ENCODE measurements at regions not wholly inside any gene's neighbourhood (a gene's known extent, or its start where the extent isn't known, plus 50 kb on each side); places are given as distances from the start of the nearest gene placed in this dataset.
A peak's percentile ranks its signal among the peaks of the same experiment; 100 is the strongest.

DNA sequence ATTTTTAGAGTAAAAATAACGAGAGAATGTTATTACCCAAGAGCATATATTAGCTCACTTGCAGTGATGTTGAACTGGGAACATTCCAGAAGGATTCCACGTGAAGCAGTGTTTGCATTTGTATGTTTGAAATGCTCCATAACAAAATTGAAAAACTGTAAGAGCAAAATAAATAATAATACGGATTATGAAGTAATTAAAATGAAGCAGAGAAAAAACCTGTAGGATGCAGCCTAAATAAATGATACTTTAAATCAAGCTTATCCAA lies 203.3 kb downstream of the BAMBI start:
- H3K4me2 ChIP-seq = no peak overlapping the region
- H3K9me3 Mint-ChIP-seq = no peaks in the 10 kb centered on the region
- peak overlapping the region; percentile 7 for H2AFZ ChIP-seq (replicated peaks)
- H3K4me3 Mint-ChIP-seq = no peak overlapping the region
- H3K4me1 Mint-ChIP-seq = peaks cover 37% of the 10 kb centered on the region
- H3K9me3 ChIP-seq (ENCODE audit: low read depth) = no peaks in the 10 kb centered on the region
- H3K36me3 ChIP-seq = no peaks in the 10 kb centered on the region
- H3K9ac ChIP-seq = no peak overlapping the region
- no peak overlapping the region for H3K4me3 ChIP-seq
- H3K36me3 Mint-ChIP-seq = no peaks in the 10 kb centered on the region
- TF ChIP-seq EZH2 (IDR thresholded peaks at IDR 0.05) (no peak), EZH2phosphoT487 (IDR thresholded peaks at IDR 0.05) (no peak)
- TF ChIP-seq, protein P1, sequence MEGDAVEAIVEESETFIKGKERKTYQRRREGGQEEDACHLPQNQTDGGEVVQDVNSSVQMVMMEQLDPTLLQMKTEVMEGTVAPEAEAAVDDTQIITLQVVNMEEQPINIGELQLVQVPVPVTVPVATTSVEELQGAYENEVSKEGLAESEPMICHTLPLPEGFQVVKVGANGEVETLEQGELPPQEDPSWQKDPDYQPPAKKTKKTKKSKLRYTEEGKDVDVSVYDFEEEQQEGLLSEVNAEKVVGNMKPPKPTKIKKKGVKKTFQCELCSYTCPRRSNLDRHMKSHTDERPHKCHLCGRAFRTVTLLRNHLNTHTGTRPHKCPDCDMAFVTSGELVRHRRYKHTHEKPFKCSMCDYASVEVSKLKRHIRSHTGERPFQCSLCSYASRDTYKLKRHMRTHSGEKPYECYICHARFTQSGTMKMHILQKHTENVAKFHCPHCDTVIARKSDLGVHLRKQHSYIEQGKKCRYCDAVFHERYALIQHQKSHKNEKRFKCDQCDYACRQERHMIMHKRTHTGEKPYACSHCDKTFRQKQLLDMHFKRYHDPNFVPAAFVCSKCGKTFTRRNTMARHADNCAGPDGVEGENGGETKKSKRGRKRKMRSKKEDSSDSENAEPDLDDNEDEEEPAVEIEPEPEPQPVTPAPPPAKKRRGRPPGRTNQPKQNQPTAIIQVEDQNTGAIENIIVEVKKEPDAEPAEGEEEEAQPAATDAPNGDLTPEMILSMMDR (IDR thresholded peaks at IDR 0.05) = no peak
- H3K27me3 Mint-ChIP-seq (ENCODE audit: insufficient read depth, low read depth) = peaks cover 12% of the 10 kb centered on the region
- no peak overlapping the region for H3K27ac ChIP-seq
- no peak for DNase-seq (ENCODE audit: low spot score)
- H3K4me1 ChIP-seq = peaks cover 15% of the 10 kb centered on the region
- H4K20me1 ChIP-seq (ENCODE audit: low read depth) = no peaks in the 10 kb centered on the region
- H3K27ac Mint-ChIP-seq = no peak overlapping the region
- no peaks in the 10 kb centered on the region for H3K27me3 ChIP-seq
- peaks cover 8% of the 10 kb centered on the region for H3F3A ChIP-seq (ENCODE audit: low read depth)
- no peaks in the 10 kb centered on the region for H3K79me2 ChIP-seq (ENCODE audit: low read depth)

- H3K9me3 ChIP-seq (ENCODE audit: low read depth) = no peaks in the 10 kb centered on the region
- no peak overlapping the region for H3K4me2 ChIP-seq
- H3K27me3 Mint-ChIP-seq (ENCODE audit: insufficient read depth, low read depth) = peaks cover 16% of the 10 kb centered on the region
- no peak overlapping the region for H3K27ac ChIP-seq
- TF ChIP-seq, protein P1 (IDR thresholded peaks at IDR 0.05) = no peak
- TF ChIP-seq EZH2 (IDR thresholded peaks at IDR 0.05) (no peak), EZH2phosphoT487 (IDR thresholded peaks at IDR 0.05) (no peak)
- no peaks in the 10 kb centered on the region for H4K20me1 ChIP-seq (ENCODE audit: low read depth)
- peaks cover 30% of the 10 kb centered on the region for H3K4me1 Mint-ChIP-seq
- H3K9me3 Mint-ChIP-seq = no peaks in the 10 kb centered on the region
- H3K4me3 Mint-ChIP-seq = no peak overlapping the region
- peaks cover 8% of the 10 kb centered on the region for H3K4me1 ChIP-seq
- no peak for DNase-seq (ENCODE audit: low spot score)
- no peaks in the 10 kb centered on the region for H3K27me3 ChIP-seq
- peaks cover under 1% of the 10 kb centered on the region for H3F3A ChIP-seq (ENCODE audit: low read depth)
- H3K27ac Mint-ChIP-seq = no peak overlapping the region
- H3K4me3 ChIP-seq = no peak overlapping the region
- no peak overlapping the region for H2AFZ ChIP-seq (replicated peaks)
- no peaks in the 10 kb centered on the region for H3K36me3 ChIP-seq
- H3K79me2 ChIP-seq (ENCODE audit: low read depth) = no peaks in the 10 kb centered on the region
- no peak overlapping the region for H3K9ac ChIP-seq
- no peaks in the 10 kb centered on the region for H3K36me3 Mint-ChIP-seq
Observed at GRCh38 chr10:28881171-28881882, 204.0 kb downstream of the BAMBI start.

DNA sequence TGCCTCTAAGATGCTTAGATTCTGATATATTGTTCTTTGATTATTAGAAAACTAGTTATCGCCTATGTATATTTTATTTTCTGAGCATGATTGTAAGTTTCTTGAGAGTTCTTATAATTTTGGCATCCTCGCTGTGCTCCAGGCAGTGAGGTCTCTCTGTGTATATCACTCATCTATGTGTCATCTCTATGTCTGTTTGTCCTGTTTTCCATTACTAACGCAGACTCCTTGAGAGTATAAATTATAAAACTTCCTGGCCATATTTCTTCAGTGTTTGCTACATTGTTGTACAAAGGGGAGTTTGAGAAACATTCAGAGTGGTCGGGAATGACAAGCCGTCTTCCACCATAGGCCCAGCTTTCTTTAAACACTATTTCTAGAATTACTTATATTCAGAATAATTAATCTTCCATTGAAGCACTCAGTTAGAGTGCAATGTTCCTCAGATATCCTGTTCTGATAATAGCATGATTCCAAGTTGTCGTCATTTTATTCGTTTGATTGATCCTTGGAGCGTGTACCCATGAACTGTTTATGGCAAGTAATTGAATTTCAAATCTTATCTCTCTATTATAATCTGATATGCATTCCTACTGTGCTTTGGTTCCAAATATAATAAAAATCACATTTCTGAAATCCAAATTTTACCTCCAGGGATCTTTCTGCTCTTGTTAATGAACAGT lies 206.6 kb downstream of the BAMBI start:
- H2AFZ ChIP-seq (replicated peaks) = no peak overlapping the region
- no peaks in the 10 kb centered on the region for H3K9me3 ChIP-seq (ENCODE audit: low read depth)
- H3K27me3 ChIP-seq = no peaks in the 10 kb centered on the region
- peaks cover 9% of the 10 kb centered on the region for H3K4me1 Mint-ChIP-seq
- no peaks in the 10 kb centered on the region for H3F3A ChIP-seq (ENCODE audit: low read depth)
- no peak overlapping the region for H3K27ac ChIP-seq
- no peak for DNase-seq (ENCODE audit: low spot score)
- peaks cover 8% of the 10 kb centered on the region for H3K4me1 ChIP-seq
- TF ChIP-seq EZH2 (IDR thresholded peaks at IDR 0.05) = no peak
- TF ChIP-seq EZH2phosphoT487 (IDR thresholded peaks at IDR 0.05) = no peak
- TF ChIP-seq, protein P1 (IDR thresholded peaks at IDR 0.05) = no peak
- H3K9ac ChIP-seq = no peak overlapping the region
- H3K27me3 Mint-ChIP-seq (ENCODE audit: insufficient read depth, low read depth) = peaks cover 16% of the 10 kb centered on the region
- H3K36me3 Mint-ChIP-seq = no peaks in the 10 kb centered on the region
- H4K20me1 ChIP-seq (ENCODE audit: low read depth) = no peaks in the 10 kb centered on the region
- H3K4me3 Mint-ChIP-seq = no peak overlapping the region
- H3K27ac Mint-ChIP-seq = no peak overlapping the region
- H3K4me3 ChIP-seq = no peak overlapping the region
- no peaks in the 10 kb centered on the region for H3K36me3 ChIP-seq
- H3K9me3 Mint-ChIP-seq = no peaks in the 10 kb centered on the region
- no peaks in the 10 kb centered on the region for H3K79me2 ChIP-seq (ENCODE audit: low read depth)
- H3K4me2 ChIP-seq = no peak overlapping the region

All from neural progenitor cell (in vitro differentiated cells).